ENCODE measurements at regions not wholly inside any gene's neighbourhood (a gene's known extent, or its start where the extent isn't known, plus 50 kb on each side); places are given as distances from the start of the nearest gene placed in this dataset.

DNA sequence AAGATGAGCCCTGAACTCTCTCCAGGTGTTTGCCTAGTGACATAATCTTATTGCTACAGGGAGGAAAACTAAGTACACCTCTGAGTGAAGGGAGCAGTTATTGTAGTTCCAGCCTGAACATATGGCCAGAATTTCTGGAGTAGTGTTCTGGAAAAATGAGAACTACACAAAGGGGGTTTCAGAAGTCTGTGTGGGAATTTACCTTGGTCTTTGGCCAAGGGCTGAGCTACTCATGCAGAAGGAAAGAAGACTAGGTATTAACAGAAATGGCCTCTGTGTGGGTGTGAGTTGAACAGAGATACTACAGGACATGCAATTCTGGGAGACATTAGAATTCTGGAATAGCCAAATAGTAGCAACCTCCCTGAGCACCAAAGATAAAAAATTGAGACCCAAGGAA is 1009.7 kb upstream of the GJE1 start:
- TF ChIP-seq POLR2AphosphoS5 (IDR thresholded peaks at IDR 0.05), result no peak
- TF ChIP-seq CTCF (IDR thresholded peaks at IDR 0.05), result no peak
- TF ChIP-seq POLR2A (IDR thresholded peaks at IDR 0.05), result no peak
